COLO668 (cell line): ENCODE measurements at regions not wholly inside any gene's neighbourhood (a gene's known extent, or its start where the extent isn't known, plus 50 kb on each side); places are given as distances from the start of the nearest gene placed in this dataset.
"Not testable (repeated sequence)": the region's sequence is repeated elsewhere in the genome, so short reads cannot be mapped to it uniquely, and the experiment has no call there.

ENCODE experiments used
- DNase-seq: peaks from one replicate; lab custom pipeline; 2025; ENCODE audit not compliant: unreplicated experiment; lab: John Stamatoyannopoulos, UW

DNA sequence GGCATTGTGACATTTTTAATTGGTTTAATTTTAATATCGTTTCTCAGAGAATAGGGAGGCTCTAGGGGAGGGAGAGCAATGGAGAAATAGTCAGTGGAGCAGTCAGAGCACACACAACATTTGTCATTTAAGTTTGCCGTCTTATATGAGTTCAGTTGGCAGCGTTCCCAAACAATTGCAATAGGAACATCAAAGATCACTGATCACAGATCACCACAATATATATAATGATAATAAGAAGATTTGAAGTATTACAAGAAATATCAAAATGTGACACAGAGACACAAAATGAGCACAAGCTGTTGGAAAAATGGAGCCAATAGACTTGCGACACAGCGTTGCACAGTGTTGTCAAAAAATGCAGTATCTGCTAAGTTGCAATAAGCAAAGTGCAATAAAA, 303.7 kb downstream of the CDH19 start:
- DNase-seq = no peak

DNA sequence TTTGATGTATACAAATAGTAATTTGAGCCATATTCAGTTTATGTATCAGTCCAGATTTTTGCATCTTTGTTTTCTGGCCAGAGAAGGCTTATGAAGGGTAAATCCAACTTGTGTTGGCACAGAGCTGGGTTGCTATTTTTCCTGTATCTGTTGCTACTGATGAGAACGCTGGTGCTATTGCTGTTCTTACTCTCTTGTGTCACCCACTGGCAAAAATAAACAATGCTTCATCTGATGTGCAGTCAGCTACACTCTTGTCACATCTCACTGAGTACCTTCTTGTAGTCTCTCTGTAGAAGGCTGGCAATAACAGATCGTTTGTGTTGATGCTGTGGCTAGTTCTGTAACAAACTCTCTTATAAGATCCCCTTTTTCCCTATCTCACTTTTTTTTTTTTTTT, 323.4 kb downstream of the CDH19 start:
- no peak for DNase-seq

DNA sequence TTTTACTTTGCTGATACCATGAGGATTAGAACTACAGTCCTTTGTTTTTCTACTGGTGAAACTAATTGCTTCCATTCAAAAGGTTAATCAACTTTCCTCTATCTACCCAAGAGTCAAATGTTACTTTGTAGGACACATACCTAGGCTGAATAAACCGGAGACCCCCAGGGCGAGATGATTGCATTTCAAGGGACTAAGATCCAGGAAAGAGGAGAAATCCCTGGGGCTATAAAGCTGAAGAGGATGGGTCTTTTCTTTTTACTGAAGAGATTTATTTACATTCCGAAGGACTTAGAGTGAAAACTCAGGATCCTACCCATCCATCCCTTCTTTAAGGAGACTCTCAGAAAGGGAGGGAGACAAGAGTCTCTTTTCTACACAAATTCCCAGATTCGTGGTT, 331.9 kb downstream of the CDH19 start:
- no peak for DNase-seq

GRCh38 chr18:66264130-66264529, 339.8 kb downstream of the CDH19 start:
- no peak for DNase-seq

DNA sequence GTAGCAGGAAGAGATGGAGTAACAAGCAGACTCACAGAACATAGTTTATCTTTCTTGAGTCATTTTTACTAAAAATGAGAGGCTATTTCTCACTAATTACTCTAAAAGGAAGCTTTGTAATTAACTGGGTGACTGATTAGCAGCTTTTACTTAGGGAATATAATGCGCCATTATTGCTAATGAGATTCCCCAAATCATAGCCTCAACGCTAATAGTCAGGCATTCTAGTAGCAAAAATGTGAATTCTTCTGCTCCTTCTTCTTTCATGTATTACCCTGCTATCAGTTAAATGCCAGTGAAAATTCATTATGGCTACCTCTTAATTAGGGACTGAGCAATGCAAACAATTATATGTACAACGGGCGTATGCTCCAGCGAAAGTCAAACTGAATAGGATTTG, 349.8 kb downstream of the CDH19 start:
- no peak for DNase-seq

DNA sequence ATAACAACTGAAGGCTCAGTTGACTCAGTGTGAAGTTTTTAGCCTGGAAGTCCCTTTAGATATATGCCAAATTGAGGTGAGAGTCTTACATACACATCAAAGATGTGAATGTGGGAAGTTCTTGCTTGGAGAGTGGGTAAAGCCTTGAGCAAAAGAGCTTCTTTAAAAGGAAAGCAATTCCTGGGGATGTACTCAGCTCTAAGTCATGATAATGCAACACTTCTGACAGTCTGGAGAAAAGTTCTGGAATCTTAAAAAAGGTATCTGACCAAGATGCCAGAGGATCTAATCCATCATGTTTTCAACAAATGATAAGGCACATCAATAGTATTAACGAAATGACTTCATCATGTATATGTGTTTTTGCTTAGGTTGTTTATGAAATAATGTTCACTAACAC, 351.2 kb downstream of the CDH19 start:
- DNase-seq = no peak

- DNase-seq = no peak
Measured at GRCh38 chr18:66235206-66235605, 368.7 kb downstream of the CDH19 start.

DNA sequence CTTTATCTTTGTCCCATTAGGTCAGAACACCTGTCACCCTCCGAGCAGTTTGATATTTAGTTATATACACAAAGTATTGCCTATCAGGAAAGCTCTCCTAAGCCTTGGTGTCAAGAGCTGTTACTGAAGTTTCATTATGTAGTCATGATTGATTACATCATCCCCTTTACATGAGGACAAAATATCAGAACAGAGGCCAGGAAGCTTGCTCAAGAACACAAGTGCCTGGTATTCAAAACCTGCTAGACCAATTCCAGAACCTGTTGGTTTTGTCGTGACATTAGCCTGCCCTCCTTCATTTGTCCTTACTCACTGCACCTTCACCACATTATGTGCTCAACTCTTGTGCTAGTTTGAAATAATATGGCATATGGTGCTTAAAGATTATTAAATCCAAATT, 377.1 kb downstream of the CDH19 start:
- no peak for DNase-seq

DNA sequence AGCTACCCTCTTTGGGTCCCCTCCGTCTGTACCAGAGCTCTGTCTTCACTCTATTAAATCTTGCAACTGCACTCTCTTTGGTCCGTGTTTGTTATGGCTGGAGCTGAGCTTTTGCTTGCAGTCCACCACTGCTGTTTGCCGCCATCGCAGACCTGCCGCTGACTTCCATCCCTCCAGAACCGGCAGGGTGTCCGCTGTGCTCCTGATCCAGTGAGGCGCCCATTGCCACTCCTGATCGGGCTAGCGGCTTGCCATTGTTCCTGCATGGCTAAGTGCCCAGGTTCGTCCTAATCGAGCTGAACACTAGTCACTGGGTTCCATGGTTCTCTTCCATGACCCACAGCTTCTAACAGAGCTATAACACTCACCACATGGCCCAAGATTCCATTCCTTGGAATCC, 380.6 kb downstream of the CDH19 start:
- DNase-seq = not testable (repeated sequence)

DNA sequence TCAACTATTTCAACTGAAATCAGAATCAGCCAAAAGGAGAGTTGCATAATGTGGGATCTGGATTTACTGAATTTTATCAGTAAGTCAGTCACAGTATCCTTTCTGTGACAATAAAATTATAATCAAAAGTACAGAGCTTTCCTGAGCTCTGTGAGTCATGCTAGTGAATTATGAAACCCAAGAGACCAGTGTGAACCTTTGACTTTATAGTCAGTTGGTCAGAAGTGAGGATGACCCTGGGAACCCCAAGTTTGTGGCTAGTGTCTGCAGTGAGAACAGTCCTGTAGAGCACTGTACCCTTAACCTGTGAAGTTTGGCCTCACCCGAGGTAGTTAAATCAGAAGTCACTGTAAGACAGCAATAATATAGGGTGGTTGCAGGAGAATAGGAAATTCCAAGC, 381.7 kb downstream of the CDH19 start:
- no peak for DNase-seq

DNA sequence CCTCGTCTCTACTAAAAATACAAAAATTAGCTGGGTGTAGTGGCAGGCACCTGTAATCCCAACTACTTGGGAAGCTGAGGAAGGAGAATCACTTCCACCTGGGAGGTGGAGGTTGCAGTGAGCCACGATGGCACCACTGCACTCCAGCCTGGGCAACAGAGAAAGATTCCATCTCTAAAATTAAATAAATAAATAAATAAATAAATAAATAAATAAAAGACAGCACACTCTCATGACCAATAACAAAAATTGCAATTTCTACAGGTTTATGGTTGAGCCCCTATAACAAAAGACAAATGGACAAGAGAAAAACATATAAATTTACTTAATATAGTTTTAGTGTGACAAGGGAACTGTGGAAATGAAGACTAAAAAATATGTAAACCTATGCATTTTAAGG, 384.1 kb downstream of the CDH19 start:
- no peak for DNase-seq

DNA sequence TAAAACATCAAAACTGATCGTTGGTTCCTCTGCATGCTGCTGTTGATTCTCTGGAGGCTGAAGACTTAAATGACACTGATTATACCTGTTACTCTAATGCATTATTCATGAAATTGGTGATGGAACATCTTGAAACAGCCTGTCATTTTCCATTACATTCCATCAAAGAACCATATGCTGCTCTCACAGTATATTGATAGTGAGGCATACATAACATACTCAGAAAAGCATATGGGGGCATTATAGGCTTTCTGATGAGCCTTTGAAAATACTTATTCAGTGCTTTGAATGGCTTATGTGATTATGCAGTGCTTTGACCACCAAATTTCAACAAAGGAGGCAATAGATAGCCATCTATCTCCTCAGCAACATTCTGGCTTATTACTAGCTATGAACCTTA, 392.1 kb downstream of the CDH19 start:
- DNase-seq = no peak

DNA sequence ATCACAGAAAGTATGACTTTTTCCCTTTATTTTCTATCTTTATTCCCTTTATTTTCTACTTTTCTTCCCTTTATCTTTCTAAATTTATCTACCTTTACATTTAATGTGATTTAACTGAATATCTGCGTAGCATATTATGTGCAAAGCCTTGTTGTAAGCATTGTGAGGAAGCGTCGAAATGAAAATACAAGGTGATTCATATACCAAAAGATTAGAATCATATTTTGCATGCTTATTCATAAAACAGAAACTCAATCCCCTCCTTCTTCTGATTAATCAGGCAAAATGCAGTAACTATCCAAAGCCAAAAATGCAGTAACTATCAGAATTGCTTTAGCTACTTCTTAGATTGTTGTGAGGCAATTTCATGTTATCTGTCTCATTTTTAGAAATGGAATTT, 393.0 kb downstream of the CDH19 start:
- DNase-seq = no peak

DNA sequence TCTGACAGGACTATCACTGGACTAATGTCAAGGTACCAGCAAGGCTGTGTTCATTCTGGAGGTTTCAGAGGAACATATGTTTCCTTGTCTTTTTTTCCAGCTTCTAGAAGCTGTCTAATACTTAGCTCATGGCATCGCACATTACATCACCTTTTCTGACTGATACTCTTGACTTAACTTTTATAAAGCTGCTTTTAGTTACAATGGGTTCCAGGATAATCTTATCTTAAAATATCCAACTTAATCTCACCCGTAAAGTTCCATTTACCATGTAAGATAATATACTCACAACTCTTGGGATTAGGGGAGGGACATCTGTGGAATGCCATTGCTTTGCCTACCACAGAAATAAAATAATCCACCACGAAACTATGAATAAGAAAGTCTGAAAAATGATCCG, 394.2 kb downstream of the CDH19 start:
- no peak for DNase-seq

- DNase-seq = no peak
Measured at GRCh38 chr18:66196805-66197204, 407.1 kb downstream of the CDH19 start.

DNA sequence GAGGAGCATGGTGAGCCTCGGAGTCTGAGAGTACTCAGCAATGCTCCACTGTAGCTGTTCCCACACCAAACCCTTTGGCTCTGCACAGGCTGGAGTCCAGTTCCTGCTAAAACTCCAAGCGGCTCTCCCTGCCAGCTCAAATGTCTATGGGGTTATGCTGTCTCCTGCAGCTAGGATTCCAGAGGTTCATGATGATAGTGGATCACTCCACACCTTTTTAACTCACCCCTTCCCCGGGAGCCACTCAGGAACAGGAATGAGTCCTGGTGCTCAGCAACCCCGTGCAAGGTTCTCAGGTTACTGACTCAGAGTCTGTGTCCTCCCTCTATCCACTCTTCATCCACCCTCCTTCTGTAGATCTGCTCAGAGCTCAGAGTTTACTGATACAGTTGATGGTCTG, 410.0 kb downstream of the CDH19 start:
- no peak for DNase-seq

- no peak for DNase-seq
Measured at GRCh38 chr18:66193394-66193793, 410.5 kb downstream of the CDH19 start.

GRCh38 chr18:66168685-66169235, 417.9 kb downstream of the CDH7 start:
- DNase-seq = no peak

- DNase-seq = no peak
Measured at GRCh38 chr18:66167829-66168684, 417.2 kb downstream of the CDH7 start.

DNA sequence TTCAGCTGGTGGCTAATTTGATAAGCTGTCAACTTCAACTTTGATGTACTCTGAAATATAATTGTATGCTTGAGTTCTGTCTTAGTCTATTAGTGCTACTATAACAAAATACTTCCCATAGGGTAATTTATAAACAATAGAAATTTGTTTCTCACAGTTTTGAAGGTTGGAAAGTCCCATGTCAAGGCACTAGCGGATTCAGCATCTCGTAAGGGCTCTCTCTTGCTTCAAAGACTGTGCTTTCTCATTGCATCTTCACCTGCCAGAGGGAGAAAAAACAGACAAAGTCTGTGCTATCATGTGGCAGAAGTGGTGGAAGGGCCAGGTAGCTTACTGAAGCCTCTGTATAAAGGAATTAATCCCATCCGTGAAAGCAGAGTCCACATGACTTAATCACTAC, 409.2 kb downstream of the CDH7 start:
- DNase-seq = no peak

GRCh38 chr18:66159451-66159850, 408.6 kb downstream of the CDH7 start:
- DNase-seq = no peak

GRCh38 chr18:66156946-66157687, 406.3 kb downstream of the CDH7 start:
- DNase-seq = no peak
